ENCODE measurements at regions not wholly inside any gene's neighbourhood (a gene's known extent, or its start where the extent isn't known, plus 50 kb on each side); places are given as distances from the start of the nearest gene placed in this dataset.
"Not testable (repeated sequence)": the region's sequence is repeated elsewhere in the genome, so short reads cannot be mapped to it uniquely, and the experiment has no call there.

- DNase-seq (ENCODE audit: low read depth, low spot score): no peak
Observed at GRCh38 chr13:65159803-65160202, 2070.3 kb downstream of the PCDH9 start.

GRCh38 chr13:65155861-65156260 lies 2074.3 kb downstream of the PCDH9 start:
- no peak for DNase-seq (ENCODE audit: low read depth, low spot score)

- DNase-seq (ENCODE audit: low read depth, low spot score): no peak
Observed at GRCh38 chr13:65154661-65155447, 2075.3 kb downstream of the PCDH9 start.

GRCh38 chr13:65149687-65150086 lies 2080.4 kb downstream of the PCDH9 start:
- no peak for DNase-seq (ENCODE audit: low read depth, low spot score)

- no peak for DNase-seq (ENCODE audit: low read depth, low spot score)
Observed at GRCh38 chr13:65143920-65144319, 2086.2 kb downstream of the PCDH9 start.

GRCh38 chr13:65133094-65133493 lies 2097.0 kb downstream of the PCDH9 start:
- DNase-seq (ENCODE audit: low read depth, low spot score): no peak

GRCh38 chr13:65125236-65125635 lies 2104.9 kb downstream of the PCDH9 start:
- DNase-seq (ENCODE audit: low read depth, low spot score): no peak

- no peak for DNase-seq (ENCODE audit: low read depth, low spot score)
Observed at GRCh38 chr13:65112531-65112941, 2117.6 kb downstream of the PCDH9 start.

GRCh38 chr13:65112123-65112522 lies 2118.0 kb downstream of the PCDH9 start:
- no peak for DNase-seq (ENCODE audit: low read depth, low spot score)

- no peak for DNase-seq (ENCODE audit: low read depth, low spot score)
Observed at GRCh38 chr13:65111223-65111622, 2118.9 kb downstream of the PCDH9 start.

GRCh38 chr13:65104436-65104835 lies 2125.7 kb downstream of the PCDH9 start:
- DNase-seq (ENCODE audit: low read depth, low spot score): not testable (repeated sequence)

GRCh38 chr13:65103351-65103750 lies 2126.8 kb downstream of the PCDH9 start:
- no peak for DNase-seq (ENCODE audit: low read depth, low spot score)

- no peak for DNase-seq (ENCODE audit: low read depth, low spot score)
Observed at GRCh38 chr13:65095161-65096082, 2134.7 kb downstream of the PCDH9 start.

GRCh38 chr13:65093357-65093756 lies 2136.8 kb downstream of the PCDH9 start:
- no peak for DNase-seq (ENCODE audit: low read depth, low spot score)

GRCh38 chr13:65091031-65091430 lies 2139.1 kb downstream of the PCDH9 start:
- no peak for DNase-seq (ENCODE audit: low read depth, low spot score)

GRCh38 chr13:65090186-65090585 lies 2139.9 kb downstream of the PCDH9 start:
- no peak for DNase-seq (ENCODE audit: low read depth, low spot score)

- DNase-seq (ENCODE audit: low read depth, low spot score): no peak
Observed at GRCh38 chr13:65088906-65089305, 2141.2 kb downstream of the PCDH9 start.

- DNase-seq (ENCODE audit: low read depth, low spot score): no peak
Observed at GRCh38 chr13:65085977-65086376, 2144.2 kb downstream of the PCDH9 start.

GRCh38 chr13:65074248-65074647 lies 2155.9 kb downstream of the PCDH9 start:
- DNase-seq (ENCODE audit: low read depth, low spot score): no peak

GRCh38 chr13:65064967-65065366 lies 2165.2 kb downstream of the PCDH9 start:
- no peak for DNase-seq (ENCODE audit: low read depth, low spot score)

- DNase-seq (ENCODE audit: low read depth, low spot score): no peak
Observed at GRCh38 chr13:65063753-65064152, 2166.4 kb downstream of the PCDH9 start.

- no peak for DNase-seq (ENCODE audit: low read depth, low spot score)
Observed at GRCh38 chr13:65057986-65058385, 2172.2 kb downstream of the PCDH9 start.

- DNase-seq (ENCODE audit: low read depth, low spot score): no peak
Observed at GRCh38 chr13:65054277-65054676, 2175.9 kb downstream of the PCDH9 start.

Measured in brain pericyte (primary cell).